ENCODE measurements at regions not wholly inside any gene's neighbourhood (a gene's known extent, or its start where the extent isn't known, plus 50 kb on each side); places are given as distances from the start of the nearest gene placed in this dataset.

DNA sequence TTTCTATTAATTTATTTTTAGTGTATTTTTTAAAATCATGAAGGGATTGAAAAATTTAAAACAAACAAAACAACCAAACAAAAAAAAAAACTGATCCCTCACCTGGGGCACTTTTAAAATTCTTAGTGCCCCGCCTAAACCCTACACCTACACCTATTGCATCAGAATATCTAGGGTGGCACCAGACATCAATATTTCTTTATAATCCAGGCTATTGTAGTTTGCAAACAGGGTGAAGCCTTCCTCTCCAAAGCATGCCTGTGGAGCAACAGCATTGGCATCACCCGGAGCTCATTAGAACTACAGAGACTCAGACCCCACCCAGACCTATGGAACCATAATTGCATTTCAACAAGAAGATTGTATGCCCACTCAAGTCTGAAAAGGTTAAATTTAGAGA is 54.9 kb upstream of the ACP3 start:
- TF ChIP-seq, protein P1, sequence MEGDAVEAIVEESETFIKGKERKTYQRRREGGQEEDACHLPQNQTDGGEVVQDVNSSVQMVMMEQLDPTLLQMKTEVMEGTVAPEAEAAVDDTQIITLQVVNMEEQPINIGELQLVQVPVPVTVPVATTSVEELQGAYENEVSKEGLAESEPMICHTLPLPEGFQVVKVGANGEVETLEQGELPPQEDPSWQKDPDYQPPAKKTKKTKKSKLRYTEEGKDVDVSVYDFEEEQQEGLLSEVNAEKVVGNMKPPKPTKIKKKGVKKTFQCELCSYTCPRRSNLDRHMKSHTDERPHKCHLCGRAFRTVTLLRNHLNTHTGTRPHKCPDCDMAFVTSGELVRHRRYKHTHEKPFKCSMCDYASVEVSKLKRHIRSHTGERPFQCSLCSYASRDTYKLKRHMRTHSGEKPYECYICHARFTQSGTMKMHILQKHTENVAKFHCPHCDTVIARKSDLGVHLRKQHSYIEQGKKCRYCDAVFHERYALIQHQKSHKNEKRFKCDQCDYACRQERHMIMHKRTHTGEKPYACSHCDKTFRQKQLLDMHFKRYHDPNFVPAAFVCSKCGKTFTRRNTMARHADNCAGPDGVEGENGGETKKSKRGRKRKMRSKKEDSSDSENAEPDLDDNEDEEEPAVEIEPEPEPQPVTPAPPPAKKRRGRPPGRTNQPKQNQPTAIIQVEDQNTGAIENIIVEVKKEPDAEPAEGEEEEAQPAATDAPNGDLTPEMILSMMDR (IDR thresholded peaks at IDR 0.05), result no peak
- TF ChIP-seq POLR2A (IDR thresholded peaks at IDR 0.05), result no peak
